Peyer's patch (tissue), 4 donors: ENCODE measurements at regions not wholly inside any gene's neighbourhood (a gene's known extent, or its start where the extent isn't known, plus 50 kb on each side); places are given as distances from the start of the nearest gene placed in this dataset.

Experiments
- CTCF ChIP-seq, 6 experiments: fragments of 450-650 bp in 4 of 6; fragments of 200-600 bp in 2 of 6; sonication (generic) in 1 of 6; IDR thresholded peaks; one replicate each; pipeline ENCODE4 v1.5.1; 2017 to 2019; ENCODE audit warnings: antibody characterized with exemption in 6 of 6, mild to moderate bottlenecking in 3 of 6, moderate library complexity in 1 of 6
- POLR2A ChIP-seq, 2 donors: fragments of 450-650 bp; IDR thresholded peaks; one replicate each; pipeline ENCODE4 v1.5.1; 2017; ENCODE audit warnings: antibody characterized with exemption in 2 of 2, mild to moderate bottlenecking in 2 of 2, moderate library complexity in 2 of 2

DNA sequence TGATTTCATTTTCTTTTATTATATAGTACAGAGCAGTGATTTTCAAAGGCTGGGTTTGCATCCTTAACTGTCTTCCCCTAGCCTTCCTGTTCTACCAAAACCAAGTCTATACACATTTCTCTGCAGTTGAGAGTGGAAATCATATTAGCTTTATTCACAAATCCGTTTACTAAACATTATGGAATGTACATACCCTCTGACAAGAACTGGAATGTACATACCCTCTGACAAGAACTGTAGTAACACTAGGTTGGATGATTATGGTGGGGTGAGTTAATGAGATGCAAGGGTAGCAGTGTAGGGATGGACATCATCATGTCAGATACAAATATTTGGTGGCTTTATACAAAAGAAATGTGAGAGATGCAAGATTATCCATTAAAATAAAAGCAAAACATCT, 154.8 kb downstream of the CYB561 start:
- no peak for TF ChIP-seq POLR2A (IDR thresholded peaks at IDR 0.05)
- no peak for TF ChIP-seq CTCF (IDR thresholded peaks at IDR 0.05)
